GM19372 (cell line): ENCODE measurements at regions not wholly inside any gene's neighbourhood (a gene's known extent, or its start where the extent isn't known, plus 50 kb on each side); places are given as distances from the start of the nearest gene placed in this dataset.

Experiments used
- ATAC-seq: cut with Tn5 transposase; IDR thresholded peaks from one replicate; pipeline ENCODE4 v1.9.1; 2021; ENCODE audit warnings: mild to moderate bottlenecking, low read depth, moderate library complexity; ENCODE audit not compliant: unreplicated experiment

- no peak for ATAC-seq
Measured at GRCh38 chr2:60329225-60329624, 224.2 kb downstream of the BCL11A start.

- no peak for ATAC-seq
Measured at GRCh38 chr2:60324536-60324935, 228.9 kb downstream of the BCL11A start.

GRCh38 chr2:60321816-60322215 lies 231.6 kb downstream of the BCL11A start:
- no peak for ATAC-seq

DNA sequence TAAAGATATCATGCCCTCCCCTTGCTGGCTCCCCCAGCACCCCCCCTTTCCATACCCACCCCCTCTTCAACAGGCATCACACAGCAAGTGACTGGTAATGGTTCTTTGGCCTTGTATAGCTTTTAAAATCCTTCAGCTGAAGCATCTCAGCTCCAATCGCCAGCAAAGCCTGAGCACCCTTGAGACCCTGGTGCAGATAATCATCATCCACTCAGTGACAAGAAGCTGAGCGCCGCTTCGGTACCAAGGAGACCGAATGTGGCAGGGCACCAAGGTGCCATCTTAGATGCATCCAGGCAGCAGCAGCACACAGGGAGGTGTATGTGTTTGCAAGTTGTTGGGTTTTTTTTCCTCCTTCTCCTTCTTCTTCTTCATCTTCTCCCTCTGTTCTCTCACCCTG lies 232.7 kb downstream of the BCL11A start:
- no peak for ATAC-seq

DNA sequence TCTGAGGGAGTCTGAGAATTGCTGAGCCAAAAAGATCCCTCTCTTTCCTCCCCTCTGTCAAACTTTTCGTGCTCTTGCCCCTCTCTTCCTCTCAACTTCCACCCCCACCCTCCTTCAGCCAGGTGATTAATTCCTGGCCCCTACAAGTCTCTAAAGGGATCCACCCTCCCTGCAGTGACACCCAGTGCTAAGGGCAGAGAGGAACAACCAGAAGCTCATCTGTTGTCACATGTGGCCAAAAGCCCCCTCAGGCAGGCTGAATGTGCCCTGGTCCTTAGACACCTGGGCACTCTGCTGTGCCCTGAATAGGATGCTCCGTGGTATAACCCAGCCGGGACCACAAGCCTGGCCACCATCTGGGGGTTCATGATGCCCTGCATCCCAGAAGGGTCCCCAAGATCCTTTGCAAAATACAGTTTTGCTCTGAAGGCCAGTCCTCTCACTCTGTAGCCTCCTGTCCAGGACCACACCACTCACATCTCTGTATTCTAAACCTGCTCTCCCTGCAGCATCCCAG lies 234.4 kb downstream of the BCL11A start:
- no peak for ATAC-seq

- ATAC-seq: no peak
Measured at GRCh38 chr2:60318544-60318943, 234.9 kb downstream of the BCL11A start.

DNA sequence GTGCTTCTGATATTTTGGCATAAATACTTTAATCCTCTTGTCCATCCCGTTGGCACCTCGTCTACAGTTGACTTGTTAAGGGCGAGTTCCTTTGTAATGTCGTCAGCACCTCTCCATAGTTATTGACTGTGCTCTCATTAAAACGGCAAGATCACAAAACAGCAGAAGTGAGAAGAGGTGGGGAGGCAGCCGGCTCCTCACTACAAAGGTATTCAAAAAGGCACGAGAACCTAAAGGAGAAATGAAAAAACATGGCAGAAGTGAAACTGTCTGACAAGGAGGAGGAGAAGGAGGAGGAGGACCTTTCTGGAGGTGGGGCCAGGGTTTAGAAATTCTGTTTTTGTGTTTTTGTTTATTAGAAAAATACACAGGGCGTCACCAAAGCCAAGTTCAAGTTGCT lies 235.6 kb downstream of the BCL11A start:
- peak; percentile 91 for ATAC-seq

- no peak for ATAC-seq
Measured at GRCh38 chr2:60317034-60317386, 236.4 kb downstream of the BCL11A start.

DNA sequence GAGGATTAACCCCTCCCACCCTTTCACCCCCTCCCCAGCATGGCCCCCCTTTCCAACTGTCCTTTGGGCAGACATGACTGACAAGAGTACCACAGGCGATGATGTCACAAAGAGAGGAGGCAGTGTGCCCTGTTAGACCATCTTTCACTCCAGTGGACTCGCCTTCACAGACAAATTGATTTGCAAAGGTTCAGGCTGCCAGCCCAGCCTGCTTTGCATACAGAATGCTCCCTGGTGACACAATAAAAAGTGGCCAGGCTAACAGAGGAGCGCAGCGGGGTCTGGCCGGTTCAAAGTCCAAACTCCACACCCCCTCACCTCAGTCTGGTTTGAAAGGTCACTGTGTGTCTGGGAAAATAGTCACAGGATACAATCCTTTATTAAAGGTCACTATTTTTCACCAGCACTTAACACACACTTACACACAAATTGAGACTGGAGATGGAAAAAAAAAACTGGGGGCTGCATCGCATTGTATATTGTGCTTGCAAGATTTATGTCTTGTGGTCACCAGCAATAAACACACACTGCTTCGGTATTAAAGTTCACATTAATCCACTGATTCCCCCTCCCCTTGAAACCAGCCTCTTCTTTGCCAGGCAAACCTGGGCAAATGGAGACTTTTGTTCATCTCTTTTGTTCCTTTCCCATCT lies 236.9 kb downstream of the BCL11A start:
- ATAC-seq: no peak

GRCh38 chr2:60313470-60314172 lies 239.8 kb downstream of the BCL11A start:
- ATAC-seq: no peak

- ATAC-seq: no peak
Measured at GRCh38 chr2:60312618-60313017, 240.8 kb downstream of the BCL11A start.

DNA sequence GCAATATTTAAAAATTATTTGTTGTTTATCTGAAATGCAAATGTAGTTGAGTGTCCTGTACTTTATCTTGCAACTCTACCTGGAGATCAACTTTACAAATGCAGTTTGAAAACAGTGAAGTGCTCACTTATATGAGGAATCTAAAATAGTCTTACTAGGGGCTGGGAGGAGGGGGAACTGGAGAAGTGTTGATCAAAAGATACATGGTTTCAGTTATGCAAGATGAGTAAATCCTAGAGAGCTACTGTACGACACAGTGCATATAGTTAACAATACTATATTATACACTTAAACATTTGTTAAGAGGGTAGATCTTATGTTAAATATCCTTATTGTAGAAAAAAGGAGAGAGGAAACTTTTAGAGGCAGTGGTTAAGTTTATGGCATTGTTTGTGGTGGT lies 241.9 kb downstream of the BCL11A start:
- ATAC-seq: peak; percentile 45

DNA sequence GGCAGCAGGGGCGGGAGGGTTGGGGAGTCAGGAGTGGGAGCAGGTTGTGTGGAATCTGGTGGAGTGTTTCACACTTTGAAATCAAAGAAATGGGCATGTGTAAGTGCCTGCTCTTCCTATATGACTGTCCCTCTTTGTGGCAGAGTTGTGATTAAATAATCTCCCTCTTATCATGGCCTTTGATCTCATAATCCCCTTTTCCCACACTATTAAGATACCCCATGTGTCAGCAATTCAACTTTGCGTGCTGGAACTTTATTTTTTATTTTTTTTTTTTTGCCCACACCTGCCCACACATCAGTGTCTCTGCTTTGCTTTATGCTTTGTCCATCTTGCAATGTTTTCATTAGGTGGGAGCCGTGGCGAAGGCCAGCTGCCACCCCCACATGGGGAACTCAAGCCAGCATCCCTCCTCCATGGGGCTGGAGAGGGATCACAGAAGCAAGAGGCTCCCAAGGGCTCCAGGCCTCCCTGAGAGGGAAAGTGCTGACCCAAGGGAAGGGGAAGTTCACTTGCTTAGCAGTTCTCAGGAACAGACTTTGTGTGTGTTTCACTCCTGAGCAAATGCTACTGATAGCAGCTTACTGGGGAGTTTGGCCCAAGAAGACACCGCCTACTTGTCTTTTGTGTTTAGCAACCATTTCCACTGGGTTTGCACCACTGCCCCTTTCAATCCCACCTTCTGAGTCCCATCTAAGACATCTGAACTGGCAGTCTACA lies 243.4 kb downstream of the BCL11A start:
- ATAC-seq: no peak

- ATAC-seq: no peak
Measured at GRCh38 chr2:60309336-60309735, 244.1 kb downstream of the BCL11A start.

DNA sequence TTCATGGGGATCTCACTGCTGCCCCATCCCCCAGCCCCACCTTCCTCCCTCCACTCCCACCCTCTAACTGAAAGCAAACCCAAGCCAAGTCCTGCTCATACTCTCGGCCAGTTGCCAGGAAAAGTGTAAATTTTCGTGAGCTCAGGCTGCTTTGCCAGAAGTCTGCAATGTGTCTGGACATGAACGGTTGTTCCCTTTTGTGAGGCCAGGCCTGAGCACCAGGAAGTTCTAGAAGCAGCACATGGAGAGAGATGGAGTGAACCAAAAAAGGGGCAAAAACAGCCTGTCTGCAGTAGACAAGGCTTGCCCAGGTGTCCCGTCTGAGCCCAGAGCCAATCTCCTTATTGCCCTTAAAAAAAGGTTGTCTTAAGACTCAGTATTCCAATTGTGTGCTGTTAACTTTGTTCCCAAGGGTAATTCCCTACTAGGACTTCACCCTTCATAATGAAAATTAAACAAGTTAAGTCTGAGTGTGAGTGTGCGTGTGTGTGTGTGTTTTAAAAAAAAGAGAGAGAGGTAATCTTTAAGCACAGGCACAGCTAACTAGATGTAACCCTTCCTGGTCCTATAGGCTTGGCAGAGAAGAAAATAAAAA lies 247.1 kb downstream of the BCL11A start:
- no peak for ATAC-seq

GRCh38 chr2:60303680-60304079 lies 249.8 kb downstream of the BCL11A start:
- ATAC-seq: no peak

- ATAC-seq: no peak
Measured at GRCh38 chr2:60302377-60303126, 250.9 kb downstream of the BCL11A start.

- no peak for ATAC-seq
Measured at GRCh38 chr2:60301726-60302125, 251.7 kb downstream of the BCL11A start.

DNA sequence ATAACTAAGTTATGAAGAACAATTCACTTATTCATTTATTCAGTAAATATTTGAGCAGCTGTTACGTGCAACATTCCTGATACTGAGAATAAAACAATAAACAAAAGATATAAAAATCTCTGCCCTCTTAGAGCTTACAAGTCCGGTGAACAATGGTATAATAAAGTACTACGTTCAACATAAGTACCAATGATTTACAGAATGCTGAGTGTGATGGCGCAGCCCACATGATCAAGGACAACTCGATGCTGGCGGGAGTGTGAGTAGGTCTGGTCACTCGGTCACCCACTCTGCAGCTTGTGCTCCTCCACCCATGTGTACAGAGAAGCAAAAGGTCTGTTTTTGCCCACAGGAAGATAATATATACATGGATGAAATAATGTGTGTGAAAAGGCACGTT lies 254.3 kb downstream of the BCL11A start:
- no peak for ATAC-seq

DNA sequence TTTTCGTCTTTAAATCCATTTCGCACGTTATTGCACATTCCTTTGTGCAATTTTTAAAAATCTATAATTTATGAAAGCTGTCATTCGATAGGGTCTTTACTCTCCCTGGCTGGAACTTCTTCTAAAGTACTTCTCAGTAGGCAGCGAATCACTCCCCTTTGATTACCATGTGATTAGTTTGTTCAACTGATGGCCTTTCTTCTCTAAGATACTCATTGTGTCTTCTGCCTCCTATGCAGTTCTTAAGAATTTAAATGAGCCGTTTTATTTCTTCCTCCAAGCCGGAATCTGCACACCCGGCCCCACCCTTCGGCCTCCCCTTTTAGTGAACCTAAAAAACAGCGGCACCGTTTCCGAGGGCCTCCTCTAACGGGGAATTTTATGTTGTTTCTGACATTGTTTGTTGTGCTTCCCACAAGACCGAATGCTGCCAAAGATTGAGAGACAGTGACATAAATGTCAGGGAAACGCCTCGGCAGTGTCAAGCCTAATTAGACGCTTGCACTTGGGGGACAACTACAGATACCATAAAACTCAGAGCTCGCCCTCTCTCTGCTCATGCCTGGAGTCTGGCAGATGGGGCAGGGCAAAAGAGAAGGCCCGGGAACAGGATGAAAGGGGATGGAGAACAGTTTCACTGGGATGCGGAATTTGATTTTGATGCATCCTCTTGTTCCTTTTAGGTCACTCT lies 255.3 kb downstream of the BCL11A start:
- no peak for ATAC-seq
